GM13976 (cell line): ENCODE measurements at regions not wholly inside any gene's neighbourhood (a gene's known extent, or its start where the extent isn't known, plus 50 kb on each side); places are given as distances from the start of the nearest gene placed in this dataset.

Source experiments
- DNase-seq: peaks from one replicate; pipeline ENCODE4 v3.0.0; 2012; ENCODE audit warnings: low spot score
- in situ Hi-C: fragments of 300-500 bp; cut with MboI; formaldehyde crosslinking; loops from one replicate; pipeline ENCODE4 v1.12.0; 2022; ENCODE audit warnings: low sequenced_read_pairs, mixed read lengths, inconsistent platforms; ENCODE audit not compliant: unreplicated experiment
- TF ChIP-seq, protein P1 (sequence below): IDR thresholded peaks from 2 replicates; pipeline ENCODE4 v1.5.1; 2012; ENCODE audit warnings: borderline replicate concordance, mild to moderate bottlenecking; ENCODE audit not compliant: insufficient read depth; ENCODE audit errors: extremely low read depth, missing control alignments, control extremely low read depth

DNA sequence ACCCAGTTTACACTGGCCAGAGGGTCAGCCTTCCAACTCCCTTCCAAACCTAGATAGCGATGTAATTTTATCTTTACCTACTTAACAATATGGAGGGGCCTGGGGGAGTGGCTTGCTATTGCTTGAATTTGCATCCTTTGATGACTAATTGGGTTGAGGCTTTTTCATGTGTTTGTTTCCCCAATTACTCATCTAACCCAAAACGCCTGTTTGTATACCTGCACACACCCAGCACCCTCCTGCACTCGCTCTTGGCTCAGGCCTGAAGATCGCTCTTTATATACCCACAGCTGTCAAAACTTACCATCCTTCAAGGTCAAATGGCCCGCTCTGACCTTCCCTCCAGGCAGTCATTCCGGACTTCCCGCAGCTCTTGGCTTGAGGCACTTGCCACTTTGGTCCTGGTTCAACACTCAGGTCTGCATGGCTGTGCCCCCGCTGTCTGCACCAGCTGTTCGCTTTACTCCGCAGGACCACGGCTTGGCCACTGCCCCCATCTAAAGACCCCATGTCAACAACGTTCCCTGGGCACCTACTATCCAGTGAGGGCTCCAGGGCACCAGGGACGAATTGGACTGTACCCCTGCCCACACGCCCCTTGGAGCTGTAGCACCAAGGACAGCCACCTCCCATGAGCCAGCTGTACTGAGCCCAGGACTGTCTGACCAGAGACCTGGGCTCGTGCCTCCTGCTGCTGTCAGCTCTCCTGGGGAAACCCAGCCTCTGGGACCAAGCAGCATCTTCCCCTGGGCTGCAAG, 76.1 kb upstream of the ADAMTS2 start:
- no peak for DNase-seq
- TF ChIP-seq, protein P1, sequence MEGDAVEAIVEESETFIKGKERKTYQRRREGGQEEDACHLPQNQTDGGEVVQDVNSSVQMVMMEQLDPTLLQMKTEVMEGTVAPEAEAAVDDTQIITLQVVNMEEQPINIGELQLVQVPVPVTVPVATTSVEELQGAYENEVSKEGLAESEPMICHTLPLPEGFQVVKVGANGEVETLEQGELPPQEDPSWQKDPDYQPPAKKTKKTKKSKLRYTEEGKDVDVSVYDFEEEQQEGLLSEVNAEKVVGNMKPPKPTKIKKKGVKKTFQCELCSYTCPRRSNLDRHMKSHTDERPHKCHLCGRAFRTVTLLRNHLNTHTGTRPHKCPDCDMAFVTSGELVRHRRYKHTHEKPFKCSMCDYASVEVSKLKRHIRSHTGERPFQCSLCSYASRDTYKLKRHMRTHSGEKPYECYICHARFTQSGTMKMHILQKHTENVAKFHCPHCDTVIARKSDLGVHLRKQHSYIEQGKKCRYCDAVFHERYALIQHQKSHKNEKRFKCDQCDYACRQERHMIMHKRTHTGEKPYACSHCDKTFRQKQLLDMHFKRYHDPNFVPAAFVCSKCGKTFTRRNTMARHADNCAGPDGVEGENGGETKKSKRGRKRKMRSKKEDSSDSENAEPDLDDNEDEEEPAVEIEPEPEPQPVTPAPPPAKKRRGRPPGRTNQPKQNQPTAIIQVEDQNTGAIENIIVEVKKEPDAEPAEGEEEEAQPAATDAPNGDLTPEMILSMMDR: no peak
- in situ Hi-C loops: no loop called here

DNA sequence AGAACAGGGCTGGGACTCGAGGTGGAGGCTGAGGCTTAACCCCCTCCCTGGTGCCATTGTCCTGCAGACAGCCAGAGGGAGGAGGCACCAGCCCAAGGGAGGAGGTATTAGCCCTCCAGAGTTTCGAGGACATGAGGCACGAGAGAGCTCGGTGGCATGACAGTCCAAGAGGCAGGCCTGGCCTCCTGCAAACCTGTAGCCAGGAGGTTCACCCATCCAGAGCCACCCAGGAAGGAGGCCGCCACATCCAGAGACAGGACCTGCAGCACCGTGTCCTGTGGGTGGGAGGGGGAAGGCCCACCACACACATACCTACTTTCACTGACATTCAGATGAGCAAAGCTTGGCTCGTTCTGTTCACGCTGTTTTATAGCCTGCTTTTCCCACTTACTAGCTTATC, 75.2 kb upstream of the ADAMTS2 start:
- TF ChIP-seq, protein P1: no peak
- DNase-seq: no peak
- in situ Hi-C loops: no loop called here

DNA sequence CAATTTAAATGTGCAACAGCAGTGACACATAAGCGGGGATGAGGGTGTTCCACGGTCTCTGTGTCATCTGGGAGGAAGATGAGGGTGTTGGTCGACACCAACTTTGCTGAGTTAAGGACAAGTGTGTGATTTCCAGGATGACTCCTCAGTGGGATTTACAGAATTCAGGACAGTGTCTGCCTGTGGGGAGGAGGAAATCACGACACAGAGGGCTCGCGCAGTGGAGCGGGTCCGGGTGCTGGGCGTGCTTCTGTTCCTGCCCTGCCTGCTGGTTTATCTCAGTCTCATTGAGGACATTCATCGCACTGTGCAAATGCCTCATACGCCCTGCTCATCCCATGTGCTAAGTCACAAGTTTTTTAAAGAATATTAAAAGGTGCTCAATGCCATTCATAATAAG, 73.7 kb upstream of the ADAMTS2 start:
- DNase-seq: no peak
- in situ Hi-C loops: no loop called here
- TF ChIP-seq, protein P1: no peak

DNA sequence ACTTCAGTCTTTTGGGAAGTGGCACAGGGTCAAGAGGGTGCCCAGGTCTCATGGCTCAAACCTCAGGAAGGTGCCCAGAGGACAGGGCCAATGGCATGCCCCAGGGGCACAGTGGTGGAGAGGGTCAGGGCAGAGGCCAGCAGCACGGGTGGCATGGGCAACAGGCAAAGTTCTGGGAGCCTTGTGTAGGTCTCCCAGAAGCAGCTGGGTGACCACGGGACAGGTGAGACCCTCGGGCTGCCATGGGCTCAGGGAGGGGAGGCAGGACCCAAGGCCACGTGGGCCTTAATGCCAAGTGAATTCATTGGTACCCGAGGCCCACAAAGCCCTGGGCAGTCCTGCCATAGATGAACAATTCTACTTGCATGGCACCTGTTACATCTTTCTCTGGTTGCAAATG, 72.4 kb upstream of the ADAMTS2 start:
- in situ Hi-C loops: no loop called here
- TF ChIP-seq, protein P1: no peak
- no peak for DNase-seq

DNA sequence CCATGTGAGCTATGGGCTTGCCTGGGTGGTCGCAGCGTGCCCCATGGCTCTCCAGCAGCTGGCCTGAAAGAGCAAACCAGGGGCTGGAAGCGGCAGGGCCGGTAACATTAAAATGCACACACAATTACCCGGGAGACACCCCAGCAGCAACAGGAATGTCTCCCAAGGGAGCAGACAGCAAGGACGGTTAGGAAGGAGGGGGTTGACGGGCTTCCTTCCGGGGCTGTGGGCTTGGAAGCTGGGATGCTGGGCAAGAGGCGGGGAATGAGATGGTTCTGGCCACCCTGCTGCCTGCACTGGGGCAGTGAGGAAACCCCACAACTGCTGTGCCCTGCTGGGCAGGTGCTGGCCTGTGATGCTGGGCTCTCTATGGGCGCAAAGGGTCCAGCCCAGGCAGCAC, 71.8 kb upstream of the ADAMTS2 start:
- in situ Hi-C loops: no loop called here
- TF ChIP-seq, protein P1: no peak
- no peak for DNase-seq

DNA sequence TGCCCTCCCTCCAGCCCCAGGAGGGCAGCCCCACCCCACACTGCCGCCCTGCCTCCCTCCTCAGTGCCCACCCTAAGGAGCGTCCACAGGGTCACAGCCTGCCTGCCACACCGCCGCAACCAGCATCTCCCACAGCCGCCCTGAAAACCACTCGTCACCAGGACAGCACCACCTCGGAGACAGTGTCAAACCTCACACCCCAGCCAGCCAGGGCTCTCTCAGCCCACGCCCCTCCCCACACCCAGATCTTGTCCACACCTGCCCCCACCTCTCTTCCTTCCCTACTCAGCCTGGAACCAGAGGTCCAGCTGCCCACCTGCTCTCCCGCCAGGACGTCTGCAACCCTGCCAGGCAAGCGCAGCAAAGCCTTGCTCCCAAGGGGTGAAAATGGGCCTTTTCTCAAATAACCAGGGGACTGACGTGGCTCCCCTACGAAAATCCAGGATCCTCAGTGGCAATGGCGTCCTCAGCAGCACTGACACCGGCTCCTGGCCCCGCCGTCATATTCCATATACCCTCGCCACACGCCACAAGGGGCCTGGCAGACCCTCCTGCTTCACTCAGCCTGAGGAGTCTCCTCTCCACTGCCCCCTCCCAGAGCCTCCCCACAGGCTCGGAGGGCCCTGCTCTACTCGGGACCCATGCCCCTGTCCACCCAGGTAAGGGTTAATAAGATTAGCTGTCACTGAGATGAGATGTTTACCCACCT, 71.0 kb upstream of the ADAMTS2 start:
- no peak for DNase-seq
- TF ChIP-seq, protein P1: no peak
- in situ Hi-C loops: no loop called here
